Pancreas (tissue), 10 donors: ENCODE measurements at regions not wholly inside any gene's neighbourhood (a gene's known extent, or its start where the extent isn't known, plus 50 kb on each side); places are given as distances from the start of the nearest gene placed in this dataset.

ENCODE experiments used
- ATAC-seq, 4 donors: fragments of 200-7000 bp; cut with Tn5 transposase; one replicate each; pipeline versions ENCODE4 v1.8.0 to v1.9.1; 2020; ENCODE audit warnings: mild to moderate bottlenecking in 4 of 4, moderate library complexity in 4 of 4
- DNase-seq, 6 donors: peaks; one replicate each; pipeline ENCODE4 v3.0.0-alpha.2; 2020
- FAIRE-seq: peaks from 2 replicates; lab custom pipeline; 2012; peaks lifted over from hg19 to GRCh38; lab: Jason Lieb, UNC
- H3K27ac ChIP-seq, 4 donors: fragments of 200-600 bp; sonication (generic); 1 replicate in 3 of 4; 2 replicates in 1 of 4; pipeline versions ENCODE4 v1.5.0 to v1.8.0; 2020
- H3K27me3 ChIP-seq, 4 donors: fragments of 200-600 bp; one replicate each; pipeline ENCODE4 v1.8.0; 2021
- H3K36me3 ChIP-seq, 3 donors: fragments of 200-600 bp; sonication (generic) in 1 of 3; one replicate each; pipeline versions ENCODE4 v1.5.0 to v1.8.0; 2020 to 2021
- H3K4me1 ChIP-seq, 3 donors: fragments of 200-600 bp; one replicate each; pipeline ENCODE4 v1.8.0; 2021
- H3K4me3 ChIP-seq, 4 donors: fragments of 200-600 bp; sonication (generic) in 2 of 4; one replicate each; pipeline versions ENCODE4 v1.5.0 to v1.8.0; 2020 to 2021
- H3K9me3 ChIP-seq, 4 donors: fragments of 200-600 bp; one replicate each; pipeline ENCODE4 v1.8.0; 2021
- WGBS, 2 donors: extraction: QIAGEN DNeasy Blood & Tissue Kit; methylation state at CpG; one replicate each; pipeline ENCODE4 v1.1.7; 2013; 5-methylcytosine and 5-hydroxymethylcytosine counted together
- intact Hi-C, 3 donors: fragments of 100-400 bp; cut with DNase I; formaldehyde crosslinking; loops; one replicate each; pipeline versions ENCODE4 v1.11.1 to v1.14.2; 2022
- TF ChIP-seq, protein P1 (sequence below), 4 donors: fragments of 200-600 bp; sonication (generic) in 3 of 4; IDR thresholded peaks; one replicate each; pipeline versions ENCODE4 v1.5.0 to v1.8.0; 2021; ENCODE audit warnings: antibody characterized with exemption in 4 of 4
- donor health status: healthy with polysubstance abuse.
- donor health status: DM: no; HTN: no; CAD: no; lungs with moderate emphysema.
- donor health status: DM: no; HTN: no; CAD: no.
- donor health status: control.
- donor health status: control.
- donor health status: Bipolar disorder and iron deficiency.
- donor health status: DM: yes; HTN: yes; CAD: no.
- donor health status: DM: no; HTN: no; CAD: no.
- donor health status: DM: no; HTN: no; CAD: no.
- donor health status: DM: yes; HTN: yes; CAD: no.

- Histone ChIP-seq H3K36me3 (no peaks in the 10 kb centered on the region), H3K4me1 (no peaks in the 10 kb centered on the region), H3K27me3 (no peaks in the 10 kb centered on the region), H3K4me3 (no peak overlapping the region), H3K9me3 (no peaks in the 10 kb centered on the region), H3K27ac (no peak overlapping the region)
- 60 to 73% methylated on average over 5 of the region's 5 CpGs for WGBS, 2 donors
- no peak for ATAC-seq
- TF ChIP-seq, protein P1, sequence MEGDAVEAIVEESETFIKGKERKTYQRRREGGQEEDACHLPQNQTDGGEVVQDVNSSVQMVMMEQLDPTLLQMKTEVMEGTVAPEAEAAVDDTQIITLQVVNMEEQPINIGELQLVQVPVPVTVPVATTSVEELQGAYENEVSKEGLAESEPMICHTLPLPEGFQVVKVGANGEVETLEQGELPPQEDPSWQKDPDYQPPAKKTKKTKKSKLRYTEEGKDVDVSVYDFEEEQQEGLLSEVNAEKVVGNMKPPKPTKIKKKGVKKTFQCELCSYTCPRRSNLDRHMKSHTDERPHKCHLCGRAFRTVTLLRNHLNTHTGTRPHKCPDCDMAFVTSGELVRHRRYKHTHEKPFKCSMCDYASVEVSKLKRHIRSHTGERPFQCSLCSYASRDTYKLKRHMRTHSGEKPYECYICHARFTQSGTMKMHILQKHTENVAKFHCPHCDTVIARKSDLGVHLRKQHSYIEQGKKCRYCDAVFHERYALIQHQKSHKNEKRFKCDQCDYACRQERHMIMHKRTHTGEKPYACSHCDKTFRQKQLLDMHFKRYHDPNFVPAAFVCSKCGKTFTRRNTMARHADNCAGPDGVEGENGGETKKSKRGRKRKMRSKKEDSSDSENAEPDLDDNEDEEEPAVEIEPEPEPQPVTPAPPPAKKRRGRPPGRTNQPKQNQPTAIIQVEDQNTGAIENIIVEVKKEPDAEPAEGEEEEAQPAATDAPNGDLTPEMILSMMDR (IDR thresholded peaks at IDR 0.05) = no peak
- intact Hi-C loops = no loop called here
- no peak for FAIRE-seq
- DNase-seq = no peak
These were observed 499.6 kb upstream of the ADARB2 start for GRCh38 chr10:2236876-2237275.

DNA sequence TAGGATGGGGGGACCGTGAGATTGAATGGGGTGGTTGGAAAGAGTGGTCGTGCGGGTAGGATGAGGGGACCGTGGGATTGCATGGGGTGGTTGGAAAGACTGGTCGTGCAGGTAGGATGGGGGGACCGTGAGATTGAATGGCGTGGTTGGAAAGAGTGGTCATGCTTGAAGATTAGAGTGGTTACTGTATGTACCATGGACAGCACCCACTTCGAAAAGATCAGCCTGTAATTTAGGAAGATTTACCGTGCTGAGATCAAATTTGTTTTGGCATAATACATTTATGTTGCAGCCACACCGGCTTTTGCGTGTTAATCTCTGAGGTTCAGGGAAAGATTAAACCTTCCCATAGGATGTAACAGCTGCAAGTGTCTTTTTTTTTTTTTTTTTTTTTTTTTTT, 495.2 kb upstream of the ADARB2 start:
- ATAC-seq = no peak
- TF ChIP-seq, protein P1 (IDR thresholded peaks at IDR 0.05) = no peak
- intact Hi-C loops = no loop called here
- Histone ChIP-seq H3K27ac (no peak overlapping the region), H3K4me1 (no peaks in the 10 kb centered on the region), H3K4me3 (no peak overlapping the region), H3K9me3 (no peaks in the 10 kb centered on the region), H3K36me3 (no peaks in the 10 kb centered on the region), H3K27me3 (peaks cover 0 to 6% (median 0%) of the 10 kb centered on the region in 4 donors)
- no peak for FAIRE-seq
- 78 to 82% methylated on average over 11 of the region's 11 CpGs for whole genome bisulfite sequencing, 2 donors
- DNase-seq = no peak

DNA sequence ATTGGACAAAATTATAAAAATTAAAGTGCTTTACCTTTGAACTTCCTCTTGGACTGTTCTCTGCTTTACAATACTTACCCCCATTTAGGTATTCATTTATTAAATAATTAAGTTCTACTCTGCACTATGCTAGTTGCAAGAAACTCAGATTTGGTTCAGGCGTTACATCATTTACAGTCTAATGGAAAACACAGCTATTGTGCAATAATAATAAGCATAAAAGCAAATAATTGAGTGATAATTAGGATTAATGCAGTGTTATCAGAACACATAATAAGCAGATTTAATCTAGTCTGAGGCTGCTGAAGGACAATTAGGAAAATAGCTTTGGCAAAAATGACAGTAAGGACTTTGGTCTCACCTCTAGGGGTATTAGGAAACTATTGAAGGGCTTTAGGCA, 493.2 kb upstream of the ADARB2 start:
- DNase-seq = no peak
- TF ChIP-seq, protein P1 (IDR thresholded peaks at IDR 0.05) = no peak
- Histone ChIP-seq H3K36me3 (no peaks in the 10 kb centered on the region), H3K4me3 (no peak overlapping the region), H3K27me3 (peaks cover 0 to 15% (median 0%) of the 10 kb centered on the region in 4 donors), H3K4me1 (no peaks in the 10 kb centered on the region), H3K9me3 (no peaks in the 10 kb centered on the region), H3K27ac (no peak overlapping the region)
- WGBS, 2 donors = 51 to 80% methylated on average over 1 of the region's 1 CpG
- intact Hi-C loops = no loop called here
- FAIRE-seq = no peak
- no peak for ATAC-seq

- Histone ChIP-seq H3K9me3 (no peaks in the 10 kb centered on the region), H3K27ac (no peak overlapping the region), H3K36me3 (no peaks in the 10 kb centered on the region), H3K27me3 (peaks cover 0 to 15% (median 0%) of the 10 kb centered on the region in 4 donors), H3K4me1 (no peaks in the 10 kb centered on the region), H3K4me3 (no peak overlapping the region)
- intact Hi-C loops = no loop called here
- no peak for DNase-seq
- FAIRE-seq = no peak
- 38 to 39% methylated on average over 5 of the region's 5 CpGs for WGBS, 2 donors
- TF ChIP-seq, protein P1 (IDR thresholded peaks at IDR 0.05) = no peak
- no peak for ATAC-seq
These were observed 491.1 kb upstream of the ADARB2 start for GRCh38 chr10:2228320-2228901.

DNA sequence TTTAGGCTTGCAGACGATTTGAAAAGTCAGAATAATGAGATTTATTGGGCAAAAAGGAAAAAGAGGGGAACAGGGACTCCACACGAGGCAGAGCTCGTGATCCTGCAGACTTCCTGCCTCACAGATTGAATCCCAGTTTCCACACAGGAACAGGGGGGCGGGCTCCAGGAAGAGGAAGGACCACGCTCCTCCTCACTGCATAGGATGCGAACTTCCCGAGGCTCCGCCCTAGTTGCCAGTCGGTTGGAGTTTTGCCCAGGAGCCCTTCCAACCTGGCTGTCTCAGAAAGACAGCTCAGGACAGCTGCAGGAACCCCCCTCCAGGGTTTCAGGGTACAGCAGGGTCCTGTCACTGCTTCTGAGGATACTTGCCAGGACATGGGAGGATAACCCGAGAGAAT, 488.3 kb upstream of the ADARB2 start:
- Histone ChIP-seq H3K27me3 (peaks cover 0 to 15% (median 0%) of the 10 kb centered on the region in 4 donors), H3K9me3 (no peaks in the 10 kb centered on the region), H3K4me3 (no peak overlapping the region), H3K27ac (no peak overlapping the region), H3K36me3 (no peaks in the 10 kb centered on the region), H3K4me1 (no peaks in the 10 kb centered on the region)
- TF ChIP-seq, protein P1 (IDR thresholded peaks at IDR 0.05) = no peak
- FAIRE-seq (no peak), ATAC-seq (no peak), DNase-seq (no peak)
- intact Hi-C loops = no loop called here
- 63 to 68% methylated on average over 10 of the region's 10 CpGs for WGBS, 2 donors
